Right lobe of liver (tissue), 4 donors: ENCODE measurements at regions not wholly inside any gene's neighbourhood (a gene's known extent, or its start where the extent isn't known, plus 50 kb on each side); places are given as distances from the start of the nearest gene placed in this dataset.

ENCODE experiments used
- POLR2A ChIP-seq: fragments of 450-650 bp; IDR thresholded peaks from one replicate; pipeline ENCODE4 v1.6.1; 2017; ENCODE audit warnings: antibody characterized with exemption, mild to moderate bottlenecking
- TF ChIP-seq, protein P1 (sequence below), 4 donors: fragments of 200-600 bp in 3 of 4; fragments of 450-650 bp in 1 of 4; IDR thresholded peaks; one replicate each; pipeline versions ENCODE4 v1.5.1 to v1.8.0; 2016 to 2022; ENCODE audit warnings: antibody characterized with exemption in 4 of 4, mild to moderate bottlenecking in 2 of 4
- donor health status: DM: no; HTN: no; CAD: no.
- donor health status: DM: no; HTN: no; CAD: no.
- donor health status: DM: no; HTN: yes; CAD: no.

DNA sequence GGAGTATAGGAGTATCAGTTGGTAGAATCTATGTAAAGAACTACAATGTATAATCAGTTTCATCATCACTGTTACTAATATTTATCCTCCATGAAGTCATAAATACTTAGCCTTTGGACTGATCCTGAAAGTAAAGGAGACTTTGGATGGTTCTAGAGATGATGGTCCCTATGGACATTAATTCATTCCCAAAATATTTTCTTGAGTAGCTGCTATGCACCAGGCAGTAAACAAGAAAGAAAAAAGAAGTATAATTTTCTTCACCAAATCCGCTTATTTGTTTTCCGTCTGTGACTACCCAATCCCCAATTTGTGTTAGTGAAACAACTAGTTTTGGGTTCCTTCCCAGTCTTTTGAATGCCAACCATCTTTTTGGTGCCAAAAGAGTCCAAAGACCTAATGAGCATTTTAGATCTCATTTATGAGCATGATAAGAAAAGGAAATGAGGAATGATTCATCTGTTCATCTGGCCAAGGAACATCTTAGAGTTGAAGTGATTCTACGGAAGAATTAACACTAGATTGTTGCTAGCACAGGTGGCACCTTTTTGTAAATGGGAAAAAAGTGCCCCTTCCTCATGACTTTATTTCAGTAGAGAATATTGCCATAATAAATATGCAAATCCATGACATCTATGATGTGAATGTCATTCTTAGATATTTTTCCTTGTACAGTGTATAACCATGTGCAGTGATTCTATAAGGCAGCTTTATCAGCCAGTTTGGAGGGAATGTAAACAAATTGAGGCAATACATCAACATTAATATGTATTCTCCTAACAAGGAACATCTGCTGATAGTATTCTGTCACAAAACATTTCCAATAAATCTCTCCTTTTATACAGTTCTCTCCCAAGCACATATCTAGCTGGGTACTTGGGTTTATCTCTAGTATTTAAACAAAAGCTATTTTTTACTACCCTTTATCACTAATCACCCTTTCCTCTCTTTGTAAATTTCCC is 85.1 kb upstream of the CCDC91 start:
- TF ChIP-seq, protein P1, sequence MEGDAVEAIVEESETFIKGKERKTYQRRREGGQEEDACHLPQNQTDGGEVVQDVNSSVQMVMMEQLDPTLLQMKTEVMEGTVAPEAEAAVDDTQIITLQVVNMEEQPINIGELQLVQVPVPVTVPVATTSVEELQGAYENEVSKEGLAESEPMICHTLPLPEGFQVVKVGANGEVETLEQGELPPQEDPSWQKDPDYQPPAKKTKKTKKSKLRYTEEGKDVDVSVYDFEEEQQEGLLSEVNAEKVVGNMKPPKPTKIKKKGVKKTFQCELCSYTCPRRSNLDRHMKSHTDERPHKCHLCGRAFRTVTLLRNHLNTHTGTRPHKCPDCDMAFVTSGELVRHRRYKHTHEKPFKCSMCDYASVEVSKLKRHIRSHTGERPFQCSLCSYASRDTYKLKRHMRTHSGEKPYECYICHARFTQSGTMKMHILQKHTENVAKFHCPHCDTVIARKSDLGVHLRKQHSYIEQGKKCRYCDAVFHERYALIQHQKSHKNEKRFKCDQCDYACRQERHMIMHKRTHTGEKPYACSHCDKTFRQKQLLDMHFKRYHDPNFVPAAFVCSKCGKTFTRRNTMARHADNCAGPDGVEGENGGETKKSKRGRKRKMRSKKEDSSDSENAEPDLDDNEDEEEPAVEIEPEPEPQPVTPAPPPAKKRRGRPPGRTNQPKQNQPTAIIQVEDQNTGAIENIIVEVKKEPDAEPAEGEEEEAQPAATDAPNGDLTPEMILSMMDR (IDR thresholded peaks at IDR 0.05) = no peak
- no peak for TF ChIP-seq POLR2A
